ENCODE measurements at regions not wholly inside any gene's neighbourhood (a gene's known extent, or its start where the extent isn't known, plus 50 kb on each side); places are given as distances from the start of the nearest gene placed in this dataset.

- Histone ChIP-seq H4K20me1 (ENCODE audit: insufficient read depth, low read length) (no peaks in the 10 kb centered on the region), H3K27ac (ENCODE audit: low read depth, low read length) (no peak overlapping the region), H3K36me3 (ENCODE audit: insufficient read depth, low read length) (no peaks in the 10 kb centered on the region), H3K4me2 (ENCODE audit: insufficient read depth, low read length) (no peak overlapping the region), H3K79me2 (ENCODE audit: insufficient read depth, low read length) (no peaks in the 10 kb centered on the region), H3K27me3 (ENCODE audit: insufficient read depth, low read length) (no peaks in the 10 kb centered on the region), H3K4me1 (ENCODE audit: insufficient read depth, low read length) (no peaks in the 10 kb centered on the region), H3K9me3 (ENCODE audit: low read depth, low read length) (no peaks in the 10 kb centered on the region), H3K4me3 (ENCODE audit: insufficient read depth, low read length) (no peak overlapping the region), H2AFZ (ENCODE audit: low read length) (no peak overlapping the region)
- no peak for TF ChIP-seq CTCF (IDR thresholded peaks at IDR 0.05; ENCODE audit: extremely low read depth, low read depth, low read length)
- DNase-seq (ENCODE audit: insufficient read length, low spot score, missing footprints): no peak
Observed at GRCh38 chr1:88134983-88135921, 548.8 kb upstream of the PKN2 start.

GRCh38 chr1:88139633-88140032 is 544.4 kb upstream of the PKN2 start:
- no peak overlapping the region for H2AFZ ChIP-seq (ENCODE audit: low read length)
- no peak for TF ChIP-seq CTCF (IDR thresholded peaks at IDR 0.05; ENCODE audit: extremely low read depth, low read depth, low read length)
- no peaks in the 10 kb centered on the region for H3K4me1 ChIP-seq (ENCODE audit: insufficient read depth, low read length)
- H3K4me3 ChIP-seq (ENCODE audit: insufficient read depth, low read length): no peak overlapping the region
- no peaks in the 10 kb centered on the region for H3K27me3 ChIP-seq (ENCODE audit: insufficient read depth, low read length)
- no peak overlapping the region for H3K27ac ChIP-seq (ENCODE audit: low read depth, low read length)
- no peak for DNase-seq (ENCODE audit: insufficient read length, low spot score, missing footprints)
- H3K9me3 ChIP-seq (ENCODE audit: low read depth, low read length): no peaks in the 10 kb centered on the region
- H3K36me3 ChIP-seq (ENCODE audit: insufficient read depth, low read length): no peaks in the 10 kb centered on the region
- H3K4me2 ChIP-seq (ENCODE audit: insufficient read depth, low read length): no peak overlapping the region
- H4K20me1 ChIP-seq (ENCODE audit: insufficient read depth, low read length): no peaks in the 10 kb centered on the region
- no peaks in the 10 kb centered on the region for H3K79me2 ChIP-seq (ENCODE audit: insufficient read depth, low read length)

DNA sequence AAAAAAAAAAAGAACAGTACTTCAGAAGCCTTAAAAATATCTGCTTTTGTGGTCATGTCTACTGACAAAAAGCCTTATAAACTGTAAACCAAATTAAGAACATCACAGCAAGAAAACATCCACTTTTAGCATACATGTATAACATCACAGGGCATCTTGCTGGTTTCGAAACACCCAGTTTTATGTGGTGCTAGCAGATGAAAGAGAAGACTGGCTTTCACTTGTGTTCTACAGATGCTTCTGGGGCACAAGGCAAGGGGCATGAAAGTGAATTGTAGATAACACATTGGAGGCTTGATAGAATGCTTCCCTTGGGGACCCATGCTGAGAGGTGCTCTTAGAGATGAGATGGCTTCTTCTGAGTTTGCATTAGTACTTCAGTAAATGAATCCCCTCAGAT is 543.7 kb upstream of the PKN2 start:
- DNase-seq (ENCODE audit: insufficient read length, low spot score, missing footprints): no peak
- no peak overlapping the region for H2AFZ ChIP-seq (ENCODE audit: low read length)

More for the DNA sequence above, 543.7 kb upstream of the PKN2 start:
- no peak overlapping the region for H3K4me3 ChIP-seq (ENCODE audit: insufficient read depth, low read length)
- no peaks in the 10 kb centered on the region for H3K9me3 ChIP-seq (ENCODE audit: low read depth, low read length)
- no peak for TF ChIP-seq CTCF (IDR thresholded peaks at IDR 0.05; ENCODE audit: extremely low read depth, low read depth, low read length)
- no peak overlapping the region for H3K4me2 ChIP-seq (ENCODE audit: insufficient read depth, low read length)
- no peaks in the 10 kb centered on the region for H3K79me2 ChIP-seq (ENCODE audit: insufficient read depth, low read length)
- H3K27me3 ChIP-seq (ENCODE audit: insufficient read depth, low read length): no peaks in the 10 kb centered on the region
- H3K4me1 ChIP-seq (ENCODE audit: insufficient read depth, low read length): no peaks in the 10 kb centered on the region
- no peak overlapping the region for H3K27ac ChIP-seq (ENCODE audit: low read depth, low read length)
- H3K36me3 ChIP-seq (ENCODE audit: insufficient read depth, low read length): no peaks in the 10 kb centered on the region
- no peaks in the 10 kb centered on the region for H4K20me1 ChIP-seq (ENCODE audit: insufficient read depth, low read length)

Data from osteoblast (primary cell).